ENCODE measurements at regions not wholly inside any gene's neighbourhood (a gene's known extent, or its start where the extent isn't known, plus 50 kb on each side); places are given as distances from the start of the nearest gene placed in this dataset.
"Not testable (repeated sequence)": the region's sequence is repeated elsewhere in the genome, so short reads cannot be mapped to it uniquely, and the experiment has no call there.

- peaks cover 72% of the 10 kb centered on the region for H3K9me3 ChIP-seq (ENCODE audit: insufficient read depth, low read length)
- no peak for DNase-seq (ENCODE audit: low read depth, low spot score)
- H3K36me3 ChIP-seq (ENCODE audit: insufficient read depth, insufficient read length, low read length), result no peaks in the 10 kb centered on the region
- H3K4me1 ChIP-seq (ENCODE audit: insufficient read depth, insufficient read length), result no peaks in the 10 kb centered on the region
- no peaks in the 10 kb centered on the region for H3K27me3 ChIP-seq (ENCODE audit: insufficient read depth, insufficient read length)
- H3K4me3 ChIP-seq (ENCODE audit: insufficient read length, low read depth), result no peak overlapping the region
- TF ChIP-seq YY1 (IDR thresholded peaks at IDR 0.05; ENCODE audit: insufficient read depth, insufficient read length) (no peak), ZNF274 (IDR thresholded peaks at IDR 0.05; ENCODE audit: low read depth, low read length) (no peak), SUZ12 (IDR thresholded peaks at IDR 0.05; ENCODE audit: extremely low read depth, insufficient read depth, insufficient read length) (no peak)
- no peak overlapping the region for H3K9ac ChIP-seq (ENCODE audit: insufficient read length, low read depth)
These were observed 499.0 kb downstream of the SIPA1L2 start for GRCh38 chr1:232130815-232131480.

GRCh38 chr1:232127190-232127589 is 500.6 kb downstream of the DISC1 start:
- TF ChIP-seq YY1 (IDR thresholded peaks at IDR 0.05; ENCODE audit: insufficient read depth, insufficient read length) (no peak), SUZ12 (IDR thresholded peaks at IDR 0.05; ENCODE audit: extremely low read depth, insufficient read depth, insufficient read length) (no peak), ZNF274 (IDR thresholded peaks at IDR 0.05; ENCODE audit: low read depth, low read length) (no peak)
- Histone ChIP-seq H3K36me3 (ENCODE audit: insufficient read depth, insufficient read length, low read length) (no peaks in the 10 kb centered on the region), H3K4me3 (ENCODE audit: insufficient read length, low read depth) (no peak overlapping the region), H3K9me3 (ENCODE audit: insufficient read depth, low read length) (peaks cover 72% of the 10 kb centered on the region), H3K4me1 (ENCODE audit: insufficient read depth, insufficient read length) (no peaks in the 10 kb centered on the region), H3K9ac (ENCODE audit: insufficient read length, low read depth) (no peak overlapping the region), H3K27me3 (ENCODE audit: insufficient read depth, insufficient read length) (no peaks in the 10 kb centered on the region)
- DNase-seq (ENCODE audit: low read depth, low spot score), result no peak

- peaks cover 40% of the 10 kb centered on the region for H3K9me3 ChIP-seq (ENCODE audit: insufficient read depth, low read length)
- no peaks in the 10 kb centered on the region for H3K4me1 ChIP-seq (ENCODE audit: insufficient read depth, insufficient read length)
- H3K9ac ChIP-seq (ENCODE audit: insufficient read length, low read depth), result peak overlapping the region; percentile 33
- no peaks in the 10 kb centered on the region for H3K36me3 ChIP-seq (ENCODE audit: insufficient read depth, insufficient read length, low read length)
- peak overlapping the region; percentile 24 for H3K4me3 ChIP-seq (ENCODE audit: insufficient read length, low read depth)
- no peak for DNase-seq (ENCODE audit: low read depth, low spot score)
- no peaks in the 10 kb centered on the region for H3K27me3 ChIP-seq (ENCODE audit: insufficient read depth, insufficient read length)
- TF ChIP-seq YY1 (IDR thresholded peaks at IDR 0.05; ENCODE audit: insufficient read depth, insufficient read length) (no peak), ZNF274 (IDR thresholded peaks at IDR 0.05; ENCODE audit: low read depth, low read length) (no peak), SUZ12 (IDR thresholded peaks at IDR 0.05; ENCODE audit: extremely low read depth, insufficient read depth, insufficient read length) (no peak)
These were observed 497.4 kb downstream of the DISC1 start for GRCh38 chr1:232123775-232124659.

GRCh38 chr1:232117903-232118302 is 491.3 kb downstream of the DISC1 start:
- H3K36me3 ChIP-seq (ENCODE audit: insufficient read depth, insufficient read length, low read length); H3K4me1 ChIP-seq (ENCODE audit: insufficient read depth, insufficient read length); DNase-seq (ENCODE audit: low read depth, low spot score); H3K27me3 ChIP-seq (ENCODE audit: insufficient read depth, insufficient read length); H3K4me3 ChIP-seq (ENCODE audit: insufficient read length, low read depth); H3K9ac ChIP-seq (ENCODE audit: insufficient read length, low read depth): not testable (repeated sequence)
- H3K9me3 ChIP-seq (ENCODE audit: insufficient read depth, low read length), result peaks cover 12% of the 10 kb centered on the region; the same call in 1 of the 2 replicates

GRCh38 chr1:232114985-232115384 is 488.4 kb downstream of the DISC1 start:
- DNase-seq (ENCODE audit: low read depth, low spot score), result no peak
- TF ChIP-seq ZNF274 (IDR thresholded peaks at IDR 0.05; ENCODE audit: low read depth, low read length) (no peak), YY1 (IDR thresholded peaks at IDR 0.05; ENCODE audit: insufficient read depth, insufficient read length) (no peak), SUZ12 (IDR thresholded peaks at IDR 0.05; ENCODE audit: extremely low read depth, insufficient read depth, insufficient read length) (no peak)
- peaks cover 12% of the 10 kb centered on the region; the same call in 1 of the 2 replicates for H3K9me3 ChIP-seq (ENCODE audit: insufficient read depth, low read length)

GRCh38 chr1:232112076-232112475 is 485.5 kb downstream of the DISC1 start:
- no peaks in the 10 kb centered on the region for H3K27me3 ChIP-seq (ENCODE audit: insufficient read depth, insufficient read length)
- no peaks in the 10 kb centered on the region for H3K4me1 ChIP-seq (ENCODE audit: insufficient read depth, insufficient read length)

More at GRCh38 chr1:232114985-232115384, 488.4 kb downstream of the DISC1 start:
- Histone ChIP-seq H3K9ac (ENCODE audit: insufficient read length, low read depth) (no peak overlapping the region), H3K27me3 (ENCODE audit: insufficient read depth, insufficient read length) (no peaks in the 10 kb centered on the region), H3K36me3 (ENCODE audit: insufficient read depth, insufficient read length, low read length) (no peaks in the 10 kb centered on the region), H3K4me3 (ENCODE audit: insufficient read length, low read depth) (no peak overlapping the region), H3K4me1 (ENCODE audit: insufficient read depth, insufficient read length) (no peaks in the 10 kb centered on the region)

GRCh38 chr1:232111611-232112010 is 485.0 kb downstream of the DISC1 start:
- H3K9ac ChIP-seq (ENCODE audit: insufficient read length, low read depth), result no peak overlapping the region
- no peaks in the 10 kb centered on the region for H3K27me3 ChIP-seq (ENCODE audit: insufficient read depth, insufficient read length)
- DNase-seq (ENCODE audit: low read depth, low spot score), result no peak
- H3K4me3 ChIP-seq (ENCODE audit: insufficient read length, low read depth), result no peak overlapping the region
- no peak for TF ChIP-seq ZNF274 (IDR thresholded peaks at IDR 0.05; ENCODE audit: low read depth, low read length)
- no peak for TF ChIP-seq YY1 (IDR thresholded peaks at IDR 0.05; ENCODE audit: insufficient read depth, insufficient read length)
- TF ChIP-seq SUZ12 (IDR thresholded peaks at IDR 0.05; ENCODE audit: extremely low read depth, insufficient read depth, insufficient read length), result no peak
- H3K36me3 ChIP-seq (ENCODE audit: insufficient read depth, insufficient read length, low read length), result no peaks in the 10 kb centered on the region
- H3K4me1 ChIP-seq (ENCODE audit: insufficient read depth, insufficient read length), result no peaks in the 10 kb centered on the region
- H3K9me3 ChIP-seq (ENCODE audit: insufficient read depth, low read length), result 0 out of 2 replicates have a peak, but pooled peaks cover 7% of the 10 kb centered on the region

More at GRCh38 chr1:232112076-232112475, 485.5 kb downstream of the DISC1 start:
- Histone ChIP-seq H3K4me3 (ENCODE audit: insufficient read length, low read depth) (no peak overlapping the region), H3K9ac (ENCODE audit: insufficient read length, low read depth) (no peak overlapping the region), H3K36me3 (ENCODE audit: insufficient read depth, insufficient read length, low read length) (no peaks in the 10 kb centered on the region), H3K9me3 (ENCODE audit: insufficient read depth, low read length) (0 out of 2 replicates have a peak, but pooled peaks cover 12% of the 10 kb centered on the region)
- TF ChIP-seq ZNF274 (IDR thresholded peaks at IDR 0.05; ENCODE audit: low read depth, low read length) (no peak), SUZ12 (IDR thresholded peaks at IDR 0.05; ENCODE audit: extremely low read depth, insufficient read depth, insufficient read length) (no peak), YY1 (IDR thresholded peaks at IDR 0.05; ENCODE audit: insufficient read depth, insufficient read length) (no peak)
- no peak for DNase-seq (ENCODE audit: low read depth, low spot score)
